ENCODE measurements at regions not wholly inside any gene's neighbourhood (a gene's known extent, or its start where the extent isn't known, plus 50 kb on each side); places are given as distances from the start of the nearest gene placed in this dataset.

DNA sequence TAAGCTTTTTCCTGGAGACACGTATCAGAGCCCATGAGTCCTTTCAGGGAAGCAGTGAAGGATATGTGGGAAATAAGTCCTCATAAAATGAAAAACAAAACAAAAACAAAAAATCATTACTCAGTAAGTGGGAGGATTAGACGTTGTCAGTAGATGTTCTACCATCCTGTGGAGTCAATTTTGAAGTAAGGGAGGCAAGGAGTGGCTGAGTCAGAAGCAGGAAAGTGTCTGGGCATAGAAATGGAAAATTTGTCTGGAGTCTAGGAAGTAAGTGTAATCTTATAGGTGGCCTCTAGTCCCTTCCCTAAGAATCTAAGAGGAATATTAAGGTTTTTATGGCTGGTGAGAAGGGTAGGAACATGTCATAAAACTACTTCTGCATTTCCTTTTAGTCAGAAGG, 339.8 kb upstream of the SEMA6D start:
- H2BK20ac ChIP-seq (ENCODE audit: low read depth, low read length, poor library complexity, severe bottlenecking) = no peak overlapping the region
- H3K4me1 Mint-ChIP-seq = peaks cover 6 to 7% of the 10 kb centered on the region in 2 experiments; a peak in 3 of 4 replicates
- H3K56ac ChIP-seq (ENCODE audit: insufficient read length, low read depth, low read length) = no peak overlapping the region
- H3K36me3 Mint-ChIP-seq (ENCODE audit: insufficient read depth in 1 of 3, low read depth in 3 of 3) = no peaks in the 10 kb centered on the region
- H3K9me3 Mint-ChIP-seq = no peaks in the 10 kb centered on the region
- H3K27ac Mint-ChIP-seq = no peak overlapping the region
- H3K79me2 ChIP-seq (ENCODE audit: insufficient read depth, low read length) = no peaks in the 10 kb centered on the region
- DNase-seq = no peak
- no peak overlapping the region for H3K18ac ChIP-seq (ENCODE audit: insufficient read length, low read depth, low read length)
- no peak overlapping the region for H2BK5ac ChIP-seq (ENCODE audit: insufficient read length, low read length)
- H2AK5ac ChIP-seq (ENCODE audit: insufficient read length, low read length) = no peak overlapping the region
- H3K27me3 ChIP-seq (ENCODE audit: insufficient read depth, low read length) = no peaks in the 10 kb centered on the region
- H3K14ac ChIP-seq (ENCODE audit: insufficient read depth, low read length) = no peak overlapping the region
- no peaks in the 10 kb centered on the region for H3K79me1 ChIP-seq (ENCODE audit: insufficient read depth, low read depth, low read length, poor library complexity, severe bottlenecking)
- H3K23ac ChIP-seq (ENCODE audit: insufficient read length, low read depth, low read length) = no peak overlapping the region
- no peaks in the 10 kb centered on the region for H3K4me1 ChIP-seq (ENCODE audit: insufficient read depth, low read length)
- H3K27ac ChIP-seq (ENCODE audit: insufficient read length, low read depth, low read length) = no peak overlapping the region
- H3K4me2 ChIP-seq (ENCODE audit: insufficient read depth, insufficient read length, low read length) = no peak overlapping the region
- no peak overlapping the region for H3K9ac ChIP-seq (ENCODE audit: extremely low read depth, insufficient read length, low read length)
- no CpG with 5 or more reads among the region's 2 CpGs for WGBS (ENCODE audit: extremely low coverage, insufficient read length, low lambda C conversion rate)
- H4K91ac ChIP-seq (ENCODE audit: insufficient read length, low read depth, low read length) = no peak overlapping the region
- H2AFZ ChIP-seq (ENCODE audit: low read length) = no peak overlapping the region
- H2BK12ac ChIP-seq (ENCODE audit: insufficient read length, low read depth, low read length) = no peak overlapping the region
- no peak overlapping the region for H3K4ac ChIP-seq (ENCODE audit: low read depth, low read length)
- no peak overlapping the region for H4K5ac ChIP-seq (ENCODE audit: insufficient read length, low read depth, low read length)
- no peak overlapping the region for H2BK120ac ChIP-seq (ENCODE audit: low read depth, low read length, poor library complexity, severe bottlenecking)
- H4K20me1 ChIP-seq (ENCODE audit: control insufficient read depth, insufficient read depth, insufficient read length) = no peaks in the 10 kb centered on the region
- H3K4me3 Mint-ChIP-seq = no peak overlapping the region
- H3K23me2 ChIP-seq (ENCODE audit: insufficient read length, low read depth, low read length, poor library complexity, severe bottlenecking) = no peaks in the 10 kb centered on the region
- no peaks in the 10 kb centered on the region for H3K9me3 ChIP-seq (ENCODE audit: control insufficient read depth, low read depth, low read length)
- TF ChIP-seq, protein P1, sequence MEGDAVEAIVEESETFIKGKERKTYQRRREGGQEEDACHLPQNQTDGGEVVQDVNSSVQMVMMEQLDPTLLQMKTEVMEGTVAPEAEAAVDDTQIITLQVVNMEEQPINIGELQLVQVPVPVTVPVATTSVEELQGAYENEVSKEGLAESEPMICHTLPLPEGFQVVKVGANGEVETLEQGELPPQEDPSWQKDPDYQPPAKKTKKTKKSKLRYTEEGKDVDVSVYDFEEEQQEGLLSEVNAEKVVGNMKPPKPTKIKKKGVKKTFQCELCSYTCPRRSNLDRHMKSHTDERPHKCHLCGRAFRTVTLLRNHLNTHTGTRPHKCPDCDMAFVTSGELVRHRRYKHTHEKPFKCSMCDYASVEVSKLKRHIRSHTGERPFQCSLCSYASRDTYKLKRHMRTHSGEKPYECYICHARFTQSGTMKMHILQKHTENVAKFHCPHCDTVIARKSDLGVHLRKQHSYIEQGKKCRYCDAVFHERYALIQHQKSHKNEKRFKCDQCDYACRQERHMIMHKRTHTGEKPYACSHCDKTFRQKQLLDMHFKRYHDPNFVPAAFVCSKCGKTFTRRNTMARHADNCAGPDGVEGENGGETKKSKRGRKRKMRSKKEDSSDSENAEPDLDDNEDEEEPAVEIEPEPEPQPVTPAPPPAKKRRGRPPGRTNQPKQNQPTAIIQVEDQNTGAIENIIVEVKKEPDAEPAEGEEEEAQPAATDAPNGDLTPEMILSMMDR (conservative IDR thresholded peaks at IDR 0.05) = no peak
- H3K27me3 Mint-ChIP-seq (ENCODE audit: low read depth) = no peaks in the 10 kb centered on the region
- H3T11ph ChIP-seq (ENCODE audit: low read length) = no peak overlapping the region
- no peak overlapping the region for H4K8ac ChIP-seq (replicated peaks; ENCODE audit: insufficient read length, low read depth, low read length)
- no peak overlapping the region for H2BK15ac ChIP-seq (ENCODE audit: low read depth, low read length)

Data from H9 (cell line).